GM18511 (cell line): ENCODE measurements at regions not wholly inside any gene's neighbourhood (a gene's known extent, or its start where the extent isn't known, plus 50 kb on each side); places are given as distances from the start of the nearest gene placed in this dataset.
A peak's percentile ranks its signal among the peaks of the same experiment; 100 is the strongest.

Source experiments
- ATAC-seq: cut with Tn5 transposase; IDR thresholded peaks from one replicate; pipeline ENCODE4 v1.9.1; 2021; ENCODE audit warnings: mild to moderate bottlenecking, moderate library complexity; ENCODE audit not compliant: unreplicated experiment

GRCh38 chr2:193738892-193739291, 1544.2 kb upstream of the TMEFF2 start:
- no peak for ATAC-seq

GRCh38 chr2:193712912-193713311, 1518.2 kb upstream of the TMEFF2 start:
- ATAC-seq: no peak

- no peak for ATAC-seq
These were observed 1508.7 kb upstream of the TMEFF2 start for GRCh38 chr2:193703411-193703810.

GRCh38 chr2:193701484-193701883, 1506.8 kb upstream of the TMEFF2 start:
- ATAC-seq: no peak

- peak; percentile 79 for ATAC-seq
These were observed 1500.6 kb upstream of the TMEFF2 start for GRCh38 chr2:193695367-193695766.

- ATAC-seq: no peak
These were observed 1499.0 kb upstream of the TMEFF2 start for GRCh38 chr2:193693758-193694157.

- no peak for ATAC-seq
These were observed 1495.8 kb upstream of the TMEFF2 start for GRCh38 chr2:193690572-193690971.

GRCh38 chr2:193687195-193687594, 1492.5 kb upstream of the TMEFF2 start:
- no peak for ATAC-seq

- ATAC-seq: no peak
These were observed 1485.1 kb upstream of the TMEFF2 start for GRCh38 chr2:193679847-193680246.

- no peak for ATAC-seq
These were observed 1475.7 kb upstream of the TMEFF2 start for GRCh38 chr2:193670478-193670877.

GRCh38 chr2:193668557-193669323, 1474.0 kb upstream of the TMEFF2 start:
- peak; percentile 89 for ATAC-seq

- ATAC-seq: no peak
These were observed 1433.2 kb upstream of the TMEFF2 start for GRCh38 chr2:193627927-193628272.

GRCh38 chr2:193627187-193627926, 1432.6 kb upstream of the TMEFF2 start:
- ATAC-seq: no peak

GRCh38 chr2:193608451-193608850, 1413.7 kb upstream of the TMEFF2 start:
- ATAC-seq: no peak

GRCh38 chr2:193590831-193591230, 1396.1 kb upstream of the TMEFF2 start:
- no peak for ATAC-seq

GRCh38 chr2:193584522-193584938, 1389.8 kb upstream of the TMEFF2 start:
- peak; percentile 94 for ATAC-seq

GRCh38 chr2:193583638-193584400, 1389.1 kb upstream of the TMEFF2 start:
- ATAC-seq: peak; percentile 22

- ATAC-seq: no peak
These were observed 1387.1 kb upstream of the TMEFF2 start for GRCh38 chr2:193581807-193582206.

GRCh38 chr2:193580176-193580950, 1385.6 kb upstream of the TMEFF2 start:
- no peak for ATAC-seq

- ATAC-seq: no peak
These were observed 1372.2 kb upstream of the TMEFF2 start for GRCh38 chr2:193566886-193567285.

GRCh38 chr2:193566276-193566675, 1371.5 kb upstream of the TMEFF2 start:
- no peak for ATAC-seq
